WTC11 (cell line): ENCODE measurements at regions not wholly inside any gene's neighbourhood (a gene's known extent, or its start where the extent isn't known, plus 50 kb on each side); places are given as distances from the start of the nearest gene placed in this dataset.

ENCODE experiments used
- ATAC-seq: fragments of 200-7000 bp; cut with Tn5 transposase; 2 replicates; pipeline ENCODE4 v1.10.0; 2021; ENCODE audit warnings: mild to moderate bottlenecking, moderate library complexity
- CTCF ChIA-PET: fragments of 300-600 bp; sonication (Branson Sonifier 250); formaldehyde crosslinking; loops from one replicate; lab custom pipeline; 2021; ENCODE audit warnings: antibody characterized with exemption; lab: Charles Lee
- POLR2A ChIA-PET: fragments of 350-600 bp; sonication (Branson Sonifier 250); formaldehyde crosslinking; loops from one replicate; lab custom pipeline; 2021; ENCODE audit warnings: antibody characterized with exemption; lab: Charles Lee
- DNase-seq: peaks from one replicate; pipeline ENCODE4 v3.0.0; 2021; ENCODE audit warnings: low spot score
- H3K27ac Mint-ChIP-seq: 2 replicates; pipeline ENCODE4 v1.8.0; 2021; ENCODE audit warnings: mixed read lengths
- H3K27me3 Mint-ChIP-seq: 2 replicates; pipeline ENCODE4 v1.8.0; 2021; ENCODE audit warnings: low read depth, mild to moderate bottlenecking, moderate library complexity, mixed read lengths
- H3K36me3 Mint-ChIP-seq: 2 replicates; pipeline ENCODE4 v1.8.0; 2021; ENCODE audit warnings: mixed read lengths
- H3K4me1 Mint-ChIP-seq: 2 replicates; pipeline ENCODE4 v1.8.0; 2022; ENCODE audit warnings: mixed read lengths
- H3K4me3 Mint-ChIP-seq: 2 replicates; pipeline ENCODE4 v1.8.0; 2021; ENCODE audit warnings: mild to moderate bottlenecking, moderate library complexity, mixed read lengths
- H3K9me3 Mint-ChIP-seq: 2 replicates; pipeline ENCODE4 v1.8.0; 2021; ENCODE audit warnings: mixed read lengths
- NR1H2 ChIP-seq: sonication (generic); formaldehyde crosslinking; IDR thresholded peaks from 2 replicates; pipeline ENCODE4 v1.9.0; 2021; ENCODE audit warnings: mild to moderate bottlenecking, moderate library complexity, missing genetic modification reagents
- OVOL2 ChIP-seq: fragments of 250-450 bp; sonication (Bioruptor Pico); IDR thresholded peaks from 2 replicates; pipeline ENCODE4 v1.9.0; 2021; ENCODE audit warnings: mild to moderate bottlenecking, borderline replicate concordance
- SP1 ChIP-seq: sonication (generic); formaldehyde crosslinking; conservative IDR thresholded peaks from 2 replicates; pipeline ENCODE4 v1.8.1; 2022; ENCODE audit warnings: missing genetic modification reagents
- ZNF219 ChIP-seq: sonication (generic); formaldehyde crosslinking; IDR thresholded peaks from 2 replicates; pipeline ENCODE4 v1.8.0; 2023; ENCODE audit warnings: missing genetic modification reagents, mild to moderate bottlenecking, borderline replicate concordance
- ZNF232 ChIP-seq: sonication (generic); formaldehyde crosslinking; IDR thresholded peaks from 2 replicates; pipeline ENCODE4 v1.8.0; 2022; ENCODE audit warnings: mild to moderate bottlenecking, missing genetic modification reagents
- ZNF416 ChIP-seq: fragments of 250-450 bp; sonication (Bioruptor Pico); IDR thresholded peaks from 2 replicates; pipeline ENCODE4 v1.9.0; 2021; ENCODE audit warnings: mild to moderate bottlenecking, inconsistent platforms
- ZNF423 ChIP-seq: fragments of 250-450 bp; sonication (Bioruptor Pico); IDR thresholded peaks from 2 replicates; pipeline ENCODE4 v2.1.2; 2022; ENCODE audit warnings: mild to moderate bottlenecking, moderate library complexity
- TF ChIP-seq, protein P1 (sequence below): sonication (generic); formaldehyde crosslinking; IDR thresholded peaks from 2 replicates; pipeline ENCODE4 v1.8.0; 2022; ENCODE audit warnings: mild to moderate bottlenecking, missing genetic modification reagents
- TF ChIP-seq, protein P2 (sequence below): sonication (generic); formaldehyde crosslinking; IDR thresholded peaks from 2 replicates; pipeline ENCODE4 v1.8.0; 2022; ENCODE audit warnings: missing genetic modification reagents
- TF ChIP-seq, protein P3 (sequence below): sonication (generic); formaldehyde crosslinking; IDR thresholded peaks from 2 replicates; pipeline ENCODE4 v1.8.0; 2022; ENCODE audit warnings: mild to moderate bottlenecking, missing genetic modification reagents
- TF ChIP-seq, protein P4 (sequence below): sonication (generic); formaldehyde crosslinking; IDR thresholded peaks from 2 replicates; pipeline ENCODE4 v1.8.1; 2023; ENCODE audit warnings: mild to moderate bottlenecking, missing genetic modification reagents, moderate library complexity
- TF ChIP-seq, protein P5 (sequence below): sonication (generic); formaldehyde crosslinking; IDR thresholded peaks from 2 replicates; pipeline ENCODE4 v1.8.1; 2022; ENCODE audit warnings: low read depth, missing genetic modification reagents, borderline replicate concordance
- TF ChIP-seq, protein P6 (sequence below): fragments of 250-450 bp; sonication (Bioruptor Pico); conservative IDR thresholded peaks from 2 replicates; pipeline ENCODE4 v1.9.0; 2021; ENCODE audit warnings: mild to moderate bottlenecking

DNA sequence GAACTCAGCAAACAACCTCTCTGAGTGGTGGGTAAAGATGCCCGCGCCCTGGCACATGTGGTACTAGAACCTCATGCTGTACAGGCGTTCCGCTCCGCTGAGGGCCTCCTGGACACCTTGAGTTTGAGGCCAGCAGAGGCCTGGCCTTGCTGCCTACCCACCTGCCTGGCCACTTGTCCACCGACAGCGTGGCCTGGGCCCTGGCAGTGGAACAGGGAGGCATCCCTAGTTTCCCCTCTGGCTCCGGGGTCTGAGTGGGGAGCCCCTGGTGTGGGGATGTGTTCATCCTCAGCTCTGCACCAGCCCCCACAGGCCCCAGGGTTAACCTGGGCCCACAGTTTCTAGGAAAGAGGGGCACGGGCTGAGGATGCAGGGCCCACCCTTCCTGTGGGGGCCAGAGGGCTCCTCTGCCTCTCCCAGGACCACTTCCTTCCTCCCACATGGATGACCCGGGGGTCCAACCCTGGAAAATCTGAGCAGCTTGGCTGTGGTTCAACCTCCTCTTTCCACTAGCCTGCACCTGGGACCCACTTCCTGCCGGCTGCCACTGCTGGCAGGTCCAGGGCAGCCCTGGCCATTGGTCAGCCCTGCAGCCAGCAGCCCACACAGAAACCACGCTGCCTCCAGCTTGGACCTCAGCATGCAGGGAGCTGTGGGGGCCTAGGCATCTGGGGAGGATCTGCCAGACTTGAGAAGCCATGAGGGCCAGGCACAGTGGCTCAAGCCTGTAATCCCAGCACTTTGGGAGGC lies 53.3 kb upstream of the COL18A1 start:
- TF ChIP-seq, protein P1, sequence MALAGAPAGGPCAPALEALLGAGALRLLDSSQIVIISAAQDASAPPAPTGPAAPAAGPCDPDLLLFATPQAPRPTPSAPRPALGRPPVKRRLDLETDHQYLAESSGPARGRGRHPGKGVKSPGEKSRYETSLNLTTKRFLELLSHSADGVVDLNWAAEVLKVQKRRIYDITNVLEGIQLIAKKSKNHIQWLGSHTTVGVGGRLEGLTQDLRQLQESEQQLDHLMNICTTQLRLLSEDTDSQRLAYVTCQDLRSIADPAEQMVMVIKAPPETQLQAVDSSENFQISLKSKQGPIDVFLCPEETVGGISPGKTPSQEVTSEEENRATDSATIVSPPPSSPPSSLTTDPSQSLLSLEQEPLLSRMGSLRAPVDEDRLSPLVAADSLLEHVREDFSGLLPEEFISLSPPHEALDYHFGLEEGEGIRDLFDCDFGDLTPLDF, result no peak
- no peak for TF ChIP-seq NR1H2 (CRISPR knock-in tag)
- TF ChIP-seq, protein P2, sequence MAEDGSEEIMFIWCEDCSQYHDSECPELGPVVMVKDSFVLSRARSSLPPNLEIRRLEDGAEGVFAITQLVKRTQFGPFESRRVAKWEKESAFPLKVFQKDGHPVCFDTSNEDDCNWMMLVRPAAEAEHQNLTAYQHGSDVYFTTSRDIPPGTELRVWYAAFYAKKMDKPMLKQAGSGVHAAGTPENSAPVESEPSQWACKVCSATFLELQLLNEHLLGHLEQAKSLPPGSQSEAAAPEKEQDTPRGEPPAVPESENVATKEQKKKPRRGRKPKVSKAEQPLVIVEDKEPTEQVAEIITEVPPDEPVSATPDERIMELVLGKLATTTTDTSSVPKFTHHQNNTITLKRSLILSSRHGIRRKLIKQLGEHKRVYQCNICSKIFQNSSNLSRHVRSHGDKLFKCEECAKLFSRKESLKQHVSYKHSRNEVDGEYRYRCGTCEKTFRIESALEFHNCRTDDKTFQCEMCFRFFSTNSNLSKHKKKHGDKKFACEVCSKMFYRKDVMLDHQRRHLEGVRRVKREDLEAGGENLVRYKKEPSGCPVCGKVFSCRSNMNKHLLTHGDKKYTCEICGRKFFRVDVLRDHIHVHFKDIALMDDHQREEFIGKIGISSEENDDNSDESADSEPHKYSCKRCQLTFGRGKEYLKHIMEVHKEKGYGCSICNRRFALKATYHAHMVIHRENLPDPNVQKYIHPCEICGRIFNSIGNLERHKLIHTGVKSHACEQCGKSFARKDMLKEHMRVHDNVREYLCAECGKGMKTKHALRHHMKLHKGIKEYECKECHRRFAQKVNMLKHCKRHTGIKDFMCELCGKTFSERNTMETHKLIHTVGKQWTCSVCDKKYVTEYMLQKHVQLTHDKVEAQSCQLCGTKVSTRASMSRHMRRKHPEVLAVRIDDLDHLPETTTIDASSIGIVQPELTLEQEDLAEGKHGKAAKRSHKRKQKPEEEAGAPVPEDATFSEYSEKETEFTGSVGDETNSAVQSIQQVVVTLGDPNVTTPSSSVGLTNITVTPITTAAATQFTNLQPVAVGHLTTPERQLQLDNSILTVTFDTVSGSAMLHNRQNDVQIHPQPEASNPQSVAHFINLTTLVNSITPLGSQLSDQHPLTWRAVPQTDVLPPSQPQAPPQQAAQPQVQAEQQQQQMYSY (CRISPR knock-in tag), result no peak
- TF ChIP-seq, protein P3, sequence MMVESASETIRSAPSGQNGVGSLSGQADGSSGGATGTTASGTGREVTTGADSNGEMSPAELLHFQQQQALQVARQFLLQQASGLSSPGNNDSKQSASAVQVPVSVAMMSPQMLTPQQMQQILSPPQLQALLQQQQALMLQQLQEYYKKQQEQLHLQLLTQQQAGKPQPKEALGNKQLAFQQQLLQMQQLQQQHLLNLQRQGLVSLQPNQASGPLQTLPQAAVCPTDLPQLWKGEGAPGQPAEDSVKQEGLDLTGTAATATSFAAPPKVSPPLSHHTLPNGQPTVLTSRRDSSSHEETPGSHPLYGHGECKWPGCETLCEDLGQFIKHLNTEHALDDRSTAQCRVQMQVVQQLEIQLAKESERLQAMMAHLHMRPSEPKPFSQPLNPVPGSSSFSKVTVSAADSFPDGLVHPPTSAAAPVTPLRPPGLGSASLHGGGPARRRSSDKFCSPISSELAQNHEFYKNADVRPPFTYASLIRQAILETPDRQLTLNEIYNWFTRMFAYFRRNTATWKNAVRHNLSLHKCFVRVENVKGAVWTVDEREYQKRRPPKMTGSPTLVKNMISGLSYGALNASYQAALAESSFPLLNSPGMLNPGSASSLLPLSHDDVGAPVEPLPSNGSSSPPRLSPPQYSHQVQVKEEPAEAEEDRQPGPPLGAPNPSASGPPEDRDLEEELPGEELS, result no peak
- no peak for TF ChIP-seq ZNF219
- no peaks in the 10 kb centered on the region for H3K36me3 Mint-ChIP-seq
- peaks cover 6% of the 10 kb centered on the region for H3K9me3 Mint-ChIP-seq
- peaks cover 5% of the 10 kb centered on the region; the same call in 1 of the 2 replicates for H3K4me1 Mint-ChIP-seq
- ATAC-seq (no peak), DNase-seq (no peak)
- H3K27me3 Mint-ChIP-seq, result peaks cover 9% of the 10 kb centered on the region
- POLR2A ChIA-PET, result no interaction called here
- CTCF ChIA-PET, result no interaction called here
- H3K4me3 Mint-ChIP-seq, result no peak overlapping the region
- no peak overlapping the region for H3K27ac Mint-ChIP-seq

DNA sequence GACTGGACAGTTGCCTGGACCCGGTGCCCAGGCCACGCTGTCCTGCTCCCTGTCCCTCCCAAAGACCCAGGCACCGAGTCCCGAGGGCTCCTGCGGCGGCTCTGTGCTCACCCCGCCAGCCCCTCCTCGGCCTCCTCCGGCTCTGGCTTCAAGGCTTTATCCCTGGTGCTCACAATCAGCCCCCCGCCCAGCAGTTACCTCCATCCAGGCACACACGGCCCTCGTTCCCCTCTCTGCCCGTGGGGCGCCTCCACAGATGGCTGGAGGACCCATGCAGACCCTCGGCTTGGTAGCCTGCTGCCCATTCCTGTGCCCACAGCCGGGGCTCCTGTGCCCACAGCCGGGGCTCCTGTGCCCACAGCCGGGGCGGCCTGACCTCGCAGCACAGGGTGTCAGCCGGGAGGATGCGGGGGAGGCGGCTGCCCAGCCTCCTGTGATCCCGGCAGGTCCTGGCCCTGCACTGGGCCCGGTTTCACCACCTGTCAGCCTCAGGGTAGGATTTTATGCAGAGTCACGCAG lies 52.3 kb upstream of the COL18A1 start:
- POLR2A ChIA-PET, result no interaction called here
- no peak for DNase-seq
- 0 out of 2 replicates have a peak, but pooled peaks cover 2% of the 10 kb centered on the region for H3K27me3 Mint-ChIP-seq
- H3K4me3 Mint-ChIP-seq, result no peak overlapping the region
- peaks cover 11% of the 10 kb centered on the region for H3K4me1 Mint-ChIP-seq
- H3K36me3 Mint-ChIP-seq, result no peaks in the 10 kb centered on the region
- TF ChIP-seq ZNF416 (CRISPR knock-in tag), result no peak
- TF ChIP-seq, protein P4, sequence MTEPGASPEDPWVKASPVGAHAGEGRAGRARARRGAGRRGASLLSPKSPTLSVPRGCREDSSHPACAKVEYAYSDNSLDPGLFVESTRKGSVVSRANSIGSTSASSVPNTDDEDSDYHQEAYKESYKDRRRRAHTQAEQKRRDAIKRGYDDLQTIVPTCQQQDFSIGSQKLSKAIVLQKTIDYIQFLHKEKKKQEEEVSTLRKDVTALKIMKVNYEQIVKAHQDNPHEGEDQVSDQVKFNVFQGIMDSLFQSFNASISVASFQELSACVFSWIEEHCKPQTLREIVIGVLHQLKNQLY (CRISPR knock-in tag), result no peak
- TF ChIP-seq, protein P5, sequence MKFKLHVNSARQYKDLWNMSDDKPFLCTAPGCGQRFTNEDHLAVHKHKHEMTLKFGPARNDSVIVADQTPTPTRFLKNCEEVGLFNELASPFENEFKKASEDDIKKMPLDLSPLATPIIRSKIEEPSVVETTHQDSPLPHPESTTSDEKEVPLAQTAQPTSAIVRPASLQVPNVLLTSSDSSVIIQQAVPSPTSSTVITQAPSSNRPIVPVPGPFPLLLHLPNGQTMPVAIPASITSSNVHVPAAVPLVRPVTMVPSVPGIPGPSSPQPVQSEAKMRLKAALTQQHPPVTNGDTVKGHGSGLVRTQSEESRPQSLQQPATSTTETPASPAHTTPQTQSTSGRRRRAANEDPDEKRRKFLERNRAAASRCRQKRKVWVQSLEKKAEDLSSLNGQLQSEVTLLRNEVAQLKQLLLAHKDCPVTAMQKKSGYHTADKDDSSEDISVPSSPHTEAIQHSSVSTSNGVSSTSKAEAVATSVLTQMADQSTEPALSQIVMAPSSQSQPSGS, result no peak
- no peak for TF ChIP-seq SP1 (CRISPR knock-in tag)
- TF ChIP-seq ZNF423 (CRISPR knock-in tag), result no peak
- TF ChIP-seq, protein P6, sequence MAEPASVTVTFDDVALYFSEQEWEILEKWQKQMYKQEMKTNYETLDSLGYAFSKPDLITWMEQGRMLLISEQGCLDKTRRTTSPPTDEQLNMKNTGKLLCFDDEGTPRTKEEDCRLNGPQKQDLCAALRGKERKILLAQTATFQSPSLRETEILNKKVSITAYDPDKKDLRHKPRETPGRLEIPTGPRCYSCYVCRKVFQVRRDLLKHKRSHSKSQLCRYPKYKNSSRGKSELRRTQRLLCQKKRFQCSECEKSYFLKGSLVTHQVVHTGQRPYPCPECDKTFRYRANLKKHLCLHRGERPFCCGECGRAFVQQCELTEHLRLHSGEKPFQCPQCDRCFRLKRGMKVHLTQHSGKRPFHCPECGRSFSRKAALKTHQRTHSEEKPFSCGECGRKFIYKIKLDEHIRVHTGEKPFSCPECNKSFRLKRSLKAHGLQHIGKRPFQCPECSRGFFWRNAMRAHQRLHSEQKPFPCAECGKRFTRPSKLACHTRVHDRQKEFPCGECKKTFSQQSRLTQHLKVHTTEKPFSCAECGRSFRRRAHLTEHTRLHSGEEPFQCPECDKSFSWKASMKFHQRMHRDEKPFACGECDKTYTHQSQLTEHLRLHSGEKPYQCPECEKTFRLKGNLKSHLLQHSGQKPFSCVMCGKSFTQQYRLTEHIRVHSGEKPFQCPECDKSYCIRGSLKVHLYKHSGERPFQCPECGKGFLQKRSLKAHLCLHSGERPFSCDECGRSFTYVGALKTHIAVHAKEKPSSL (CRISPR knock-in tag), result no peak
- no peak for TF ChIP-seq ZNF232 (CRISPR knock-in tag)
- TF ChIP-seq OVOL2 (CRISPR knock-in tag), result no peak
- TF ChIP-seq, all 79 proteins: peak for 0
- peaks cover 6% of the 10 kb centered on the region for H3K9me3 Mint-ChIP-seq
- CTCF ChIA-PET, result no interaction called here
- no peak for ATAC-seq
- H3K27ac Mint-ChIP-seq, result no peak overlapping the region
